ENCODE measurements at regions not wholly inside any gene's neighbourhood (a gene's known extent, or its start where the extent isn't known, plus 50 kb on each side); places are given as distances from the start of the nearest gene placed in this dataset.

DNA sequence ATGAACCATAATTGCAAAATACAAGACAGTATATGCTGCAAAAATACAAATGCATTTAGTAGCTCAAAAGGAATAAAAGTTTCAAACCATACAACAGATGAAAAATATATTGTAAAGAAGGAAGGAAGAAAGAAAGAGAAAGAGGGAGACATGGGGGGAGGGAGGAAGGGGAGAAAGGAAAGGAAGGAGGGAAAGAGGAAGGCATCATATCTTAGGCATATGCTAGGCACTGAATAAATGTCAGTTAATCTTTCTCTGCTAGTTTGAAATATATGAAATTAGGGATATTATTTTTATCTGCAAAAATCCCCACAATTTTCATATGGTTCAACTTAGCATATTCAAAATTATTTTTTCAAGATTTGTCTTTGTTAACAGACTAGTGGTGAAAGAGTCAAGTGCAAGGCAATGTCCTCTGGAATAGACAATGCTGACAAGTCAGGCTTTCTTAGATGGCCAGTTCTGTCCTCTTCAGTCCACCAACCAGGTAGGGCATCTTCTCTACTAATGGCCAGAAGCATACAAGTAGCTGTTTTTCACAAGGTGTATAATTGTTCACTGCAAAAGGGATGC lies 506.4 kb downstream of the PRKD1 start:
- H3K27me3 ChIP-seq, result no peaks in the 10 kb centered on the region
- intact Hi-C loops (cut with DNase I), result no loop called here
- no peak for ATAC-seq
- H3K4me1 ChIP-seq, result no peaks in the 10 kb centered on the region
- H3K4me3 ChIP-seq, result no peak overlapping the region
- no peaks in the 10 kb centered on the region for H3K9me3 ChIP-seq
- H3K27ac ChIP-seq, result no peak overlapping the region
- DNase-seq, result no peak
- H3K36me3 ChIP-seq (replicated peaks in 1 of 2; ENCODE audit: insufficient read depth in 1 of 2, low read depth in 2 of 2), result no peaks in the 10 kb centered on the region
- TF ChIP-seq, protein P1, sequence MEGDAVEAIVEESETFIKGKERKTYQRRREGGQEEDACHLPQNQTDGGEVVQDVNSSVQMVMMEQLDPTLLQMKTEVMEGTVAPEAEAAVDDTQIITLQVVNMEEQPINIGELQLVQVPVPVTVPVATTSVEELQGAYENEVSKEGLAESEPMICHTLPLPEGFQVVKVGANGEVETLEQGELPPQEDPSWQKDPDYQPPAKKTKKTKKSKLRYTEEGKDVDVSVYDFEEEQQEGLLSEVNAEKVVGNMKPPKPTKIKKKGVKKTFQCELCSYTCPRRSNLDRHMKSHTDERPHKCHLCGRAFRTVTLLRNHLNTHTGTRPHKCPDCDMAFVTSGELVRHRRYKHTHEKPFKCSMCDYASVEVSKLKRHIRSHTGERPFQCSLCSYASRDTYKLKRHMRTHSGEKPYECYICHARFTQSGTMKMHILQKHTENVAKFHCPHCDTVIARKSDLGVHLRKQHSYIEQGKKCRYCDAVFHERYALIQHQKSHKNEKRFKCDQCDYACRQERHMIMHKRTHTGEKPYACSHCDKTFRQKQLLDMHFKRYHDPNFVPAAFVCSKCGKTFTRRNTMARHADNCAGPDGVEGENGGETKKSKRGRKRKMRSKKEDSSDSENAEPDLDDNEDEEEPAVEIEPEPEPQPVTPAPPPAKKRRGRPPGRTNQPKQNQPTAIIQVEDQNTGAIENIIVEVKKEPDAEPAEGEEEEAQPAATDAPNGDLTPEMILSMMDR (IDR thresholded peaks at IDR 0.05), result no peak
- no peak for TF ChIP-seq POLR2A (IDR thresholded peaks at IDR 0.05)

DNA sequence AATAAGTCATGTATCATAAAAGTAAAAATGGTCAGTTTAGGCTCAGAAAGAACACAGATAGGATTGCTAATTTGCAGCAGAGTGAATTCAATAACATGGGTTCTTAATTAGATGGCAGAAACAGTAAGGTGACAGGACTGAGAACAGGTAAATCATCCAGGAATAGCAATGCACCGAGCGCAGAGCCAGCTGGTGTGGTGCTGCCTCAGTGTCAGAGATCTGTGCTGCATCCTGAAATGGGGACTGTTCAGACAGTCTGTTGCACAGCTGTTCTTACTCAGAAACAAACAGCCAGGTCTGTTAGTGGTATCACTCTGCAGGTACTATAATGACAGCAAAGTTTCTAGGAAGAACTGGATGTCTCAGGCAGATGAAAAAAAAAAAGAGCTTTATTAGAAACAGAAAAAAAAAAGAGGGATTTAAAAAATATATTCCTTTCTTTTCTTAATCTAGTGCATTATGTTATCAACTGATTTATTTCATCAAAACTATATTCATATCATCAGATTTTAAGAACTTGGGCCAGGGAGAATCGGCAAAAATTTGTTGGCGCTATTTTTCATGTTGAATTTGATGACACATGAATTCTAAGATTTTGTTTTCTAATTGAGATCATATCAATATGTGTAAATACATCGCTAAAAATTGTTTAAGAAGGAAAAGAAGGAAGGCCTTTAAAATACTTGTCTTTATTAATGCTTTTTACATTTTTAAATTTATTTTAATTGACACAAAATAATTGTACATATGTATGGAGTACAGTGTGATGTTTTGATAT lies 501.8 kb downstream of the PRKD1 start:
- ATAC-seq, result no peak
- Histone ChIP-seq H3K27ac (no peak overlapping the region), H3K4me1 (no peaks in the 10 kb centered on the region), H3K4me3 (no peak overlapping the region), H3K36me3 (replicated peaks in 1 of 2; ENCODE audit: insufficient read depth in 1 of 2, low read depth in 2 of 2) (no peaks in the 10 kb centered on the region), H3K9me3 (no peaks in the 10 kb centered on the region), H3K27me3 (no peaks in the 10 kb centered on the region)
- no peak for TF ChIP-seq POLR2A (IDR thresholded peaks at IDR 0.05)
- TF ChIP-seq, protein P1 (IDR thresholded peaks at IDR 0.05), result no peak
- 61 to 67% methylated on average over 5 of the region's 5 CpGs for WGBS, 2 donors
- intact Hi-C loops (cut with DNase I), result no loop called here
- DNase-seq, result no peak

DNA sequence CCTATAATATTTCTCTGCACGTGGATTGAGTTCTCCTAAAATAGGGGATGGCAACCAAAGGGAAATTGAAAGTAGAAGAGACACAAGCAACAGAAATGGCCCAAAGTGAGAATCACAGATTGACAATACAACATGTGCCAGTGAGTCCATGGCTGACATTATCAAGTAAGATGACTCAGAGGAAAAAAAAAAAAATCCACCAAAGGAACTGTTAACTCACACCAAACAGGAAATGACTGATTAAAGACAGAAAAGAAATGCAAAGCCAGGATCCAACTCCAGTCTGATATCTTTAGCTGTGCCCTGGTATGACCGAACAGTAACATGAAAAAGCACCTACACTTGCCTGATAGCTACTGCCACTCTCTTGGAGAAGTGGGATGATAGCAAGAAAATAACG lies 485.0 kb downstream of the PRKD1 start:
- H3K27ac ChIP-seq, result no peak overlapping the region
- H3K4me1 ChIP-seq, result peaks cover 4% of the 10 kb centered on the region
- H3K9me3 ChIP-seq, result no peaks in the 10 kb centered on the region
- DNase-seq (no peak), ATAC-seq (no peak)
- H3K27me3 ChIP-seq, result no peaks in the 10 kb centered on the region
- H3K4me3 ChIP-seq, result no peak overlapping the region
- 46 to 49% methylated on average over 3 of the region's 3 CpGs for whole genome bisulfite sequencing, 2 donors
- intact Hi-C loops (cut with DNase I), result no loop called here
- TF ChIP-seq, protein P1 (IDR thresholded peaks at IDR 0.05), result no peak
- TF ChIP-seq POLR2A (IDR thresholded peaks at IDR 0.05), result no peak
- H3K36me3 ChIP-seq (replicated peaks in 1 of 2; ENCODE audit: insufficient read depth in 1 of 2, low read depth in 2 of 2), result no peaks in the 10 kb centered on the region

DNA sequence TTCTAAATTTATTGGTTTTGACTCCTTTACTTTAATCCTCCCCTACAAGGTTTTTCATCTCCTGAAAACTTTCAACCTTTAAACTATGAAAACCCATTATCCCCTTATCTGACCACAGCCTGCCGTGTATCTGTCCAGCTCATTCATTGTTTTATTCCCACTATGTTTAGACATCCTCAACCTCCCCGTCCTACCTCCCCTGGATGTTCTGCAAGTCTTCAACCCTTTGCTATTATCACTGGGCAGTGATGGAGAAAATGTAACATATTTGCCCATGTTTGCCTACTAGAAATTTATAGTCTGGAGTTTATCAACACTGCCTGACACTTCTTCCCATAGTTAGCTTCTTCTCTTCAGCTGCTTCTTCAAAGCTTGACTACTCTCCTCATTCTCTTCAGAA lies 483.4 kb downstream of the PRKD1 start:
- no peak for ATAC-seq
- WGBS, 2 donors, result 31 to 35% methylated on average over 2 of the region's 2 CpGs
- no peaks in the 10 kb centered on the region for H3K9me3 ChIP-seq
- peaks cover 4% of the 10 kb centered on the region for H3K4me1 ChIP-seq
- TF ChIP-seq, protein P1 (IDR thresholded peaks at IDR 0.05), result no peak
- TF ChIP-seq POLR2A (IDR thresholded peaks at IDR 0.05), result no peak
- H3K27me3 ChIP-seq, result no peaks in the 10 kb centered on the region
- no peak overlapping the region for H3K27ac ChIP-seq
- no peak overlapping the region for H3K4me3 ChIP-seq
- DNase-seq, result no peak
- intact Hi-C loops (cut with DNase I), result no loop called here
- no peaks in the 10 kb centered on the region for H3K36me3 ChIP-seq (replicated peaks in 1 of 2; ENCODE audit: insufficient read depth in 1 of 2, low read depth in 2 of 2)

DNA sequence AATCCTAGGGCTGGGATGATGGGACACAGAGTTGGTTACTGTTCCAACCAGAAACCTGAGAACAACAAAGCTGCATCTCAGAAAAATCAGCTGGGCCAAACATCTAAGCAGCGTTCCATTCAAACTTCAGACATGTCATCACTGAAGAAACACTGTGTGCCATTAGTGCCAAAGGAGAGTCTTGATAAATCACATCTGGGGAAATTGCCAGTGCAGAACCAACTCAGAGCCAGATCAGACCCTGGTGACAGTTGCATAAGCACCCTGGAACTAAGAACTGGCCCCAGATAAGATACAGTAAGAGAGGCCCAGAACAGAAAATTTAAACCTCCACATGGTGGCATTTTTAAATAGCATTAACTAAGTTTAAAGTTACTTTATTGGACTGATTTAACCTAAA lies 482.8 kb downstream of the PRKD1 start:
- H3K4me3 ChIP-seq, result no peak overlapping the region
- intact Hi-C loops (cut with DNase I), result no loop called here
- TF ChIP-seq, protein P1 (IDR thresholded peaks at IDR 0.05), result no peak
- no peak for TF ChIP-seq POLR2A (IDR thresholded peaks at IDR 0.05)
- no peak for DNase-seq
- no peaks in the 10 kb centered on the region for H3K36me3 ChIP-seq (replicated peaks in 1 of 2; ENCODE audit: insufficient read depth in 1 of 2, low read depth in 2 of 2)
- H3K4me1 ChIP-seq, result no peaks in the 10 kb centered on the region
- no peaks in the 10 kb centered on the region for H3K9me3 ChIP-seq
- H3K27me3 ChIP-seq, result no peaks in the 10 kb centered on the region
- WGBS, 2 donors, result 65 to 76% methylated on average over 1 of the region's 1 CpG
- no peak for ATAC-seq
- no peak overlapping the region for H3K27ac ChIP-seq
